ENCODE measurements at regions not wholly inside any gene's neighbourhood (a gene's known extent, or its start where the extent isn't known, plus 50 kb on each side); places are given as distances from the start of the nearest gene placed in this dataset.
"Not testable (repeated sequence)": the region's sequence is repeated elsewhere in the genome, so short reads cannot be mapped to it uniquely, and the experiment has no call there.

DNA sequence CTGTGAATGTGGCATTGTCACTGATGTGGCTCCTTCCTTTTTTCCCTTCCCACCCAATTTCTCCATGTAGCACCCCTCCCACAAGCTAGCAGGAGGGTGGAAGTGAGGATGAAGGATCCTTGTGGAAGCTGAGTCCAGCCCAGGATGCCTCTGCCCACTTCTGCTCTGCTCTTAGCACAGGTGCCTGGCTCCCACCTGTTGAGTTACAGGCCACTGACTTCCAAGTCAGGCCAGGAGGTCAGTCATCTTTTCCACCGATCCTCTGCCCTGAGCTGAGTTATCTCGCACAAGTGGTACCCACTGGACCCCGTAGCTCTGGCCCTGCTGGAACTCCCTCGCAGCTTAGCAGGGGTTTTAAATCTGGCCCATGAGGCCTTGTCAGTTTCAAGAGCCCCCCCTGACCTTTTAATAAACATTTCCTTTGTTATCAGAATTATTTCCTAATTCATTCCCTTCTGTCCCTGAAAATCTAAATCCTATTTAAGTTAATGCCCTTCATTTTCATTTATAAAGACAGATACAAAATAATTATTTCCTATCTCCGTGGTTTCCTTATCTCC lies 125.3 kb upstream of the CADM1 start:
- DNase-seq = no peak

DNA sequence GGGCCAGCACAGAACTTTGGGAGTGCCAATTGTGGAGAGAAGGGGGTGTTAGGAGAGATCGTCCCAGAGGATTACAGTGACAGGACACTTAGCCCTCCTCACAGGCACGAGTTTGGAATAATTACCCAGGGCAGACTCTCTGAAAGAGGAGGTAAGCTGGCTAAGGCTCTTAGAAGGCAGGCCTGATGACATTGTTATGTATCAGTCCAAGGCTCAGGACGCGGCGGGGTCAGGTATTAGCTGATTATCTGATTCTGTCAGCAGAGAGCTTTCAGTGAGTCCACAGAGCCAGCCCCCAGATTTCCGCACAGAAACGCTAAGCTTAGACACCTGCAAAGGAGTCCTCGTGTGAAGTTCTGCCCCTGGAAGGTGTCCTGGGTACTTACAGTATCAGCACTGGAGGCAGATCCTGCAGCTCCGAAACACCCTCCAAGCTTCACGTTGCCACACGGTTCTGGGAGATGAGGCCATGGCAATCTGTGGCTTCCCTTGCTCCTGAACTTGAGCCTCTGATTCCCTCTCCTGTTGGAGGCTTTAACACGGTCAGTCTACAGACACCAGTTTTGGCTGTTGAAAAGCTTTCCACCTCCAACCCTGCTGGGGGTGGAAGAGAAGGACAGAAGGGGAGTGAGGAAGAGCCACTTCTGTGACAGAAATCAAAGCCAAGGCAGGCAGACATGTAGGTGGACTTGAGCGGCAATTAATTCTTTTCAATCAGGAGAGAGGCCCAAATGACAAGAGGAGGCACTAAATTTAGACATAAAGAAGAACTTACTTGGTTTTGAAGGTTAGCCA lies 123.6 kb upstream of the CADM1 start:
- DNase-seq = no peak

DNA sequence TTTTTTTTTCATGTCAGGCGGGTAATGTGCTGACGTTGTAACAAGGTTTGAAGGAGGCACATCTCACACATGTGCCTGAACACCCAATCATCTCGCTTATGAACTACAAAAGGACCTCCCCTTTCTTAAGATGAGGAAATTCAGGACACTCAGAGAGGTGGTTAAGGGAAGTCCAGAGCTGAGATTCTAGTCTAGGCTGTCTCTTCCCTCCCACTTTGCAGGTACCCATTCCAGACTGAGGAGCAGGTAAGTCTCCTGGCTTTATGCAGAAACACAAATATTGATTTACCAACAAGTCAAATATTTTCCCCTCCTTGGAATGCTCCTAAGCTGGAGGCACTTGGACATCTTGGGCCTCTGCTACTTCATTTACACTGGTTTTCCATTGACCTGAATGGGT lies 122.9 kb upstream of the CADM1 start:
- no peak for DNase-seq

DNA sequence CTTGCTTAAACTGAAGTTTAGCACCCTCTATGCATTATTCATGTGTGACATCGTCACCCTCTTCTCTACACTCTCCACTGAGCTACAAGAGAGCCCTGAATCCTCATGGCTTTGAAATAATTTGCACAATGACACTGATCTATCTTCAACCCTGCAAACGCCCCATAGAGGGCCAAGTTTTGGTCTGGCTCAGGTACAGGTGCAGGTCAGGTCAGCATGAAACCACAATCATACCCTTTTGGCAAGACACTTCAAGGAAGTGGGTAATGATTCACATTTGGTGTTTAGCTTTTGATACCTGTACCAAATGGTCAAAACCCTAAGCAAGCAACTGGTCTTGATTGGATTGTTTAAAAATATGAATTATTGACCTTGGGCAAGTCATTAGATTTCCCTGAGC lies 122.2 kb upstream of the CADM1 start:
- DNase-seq = no peak

DNA sequence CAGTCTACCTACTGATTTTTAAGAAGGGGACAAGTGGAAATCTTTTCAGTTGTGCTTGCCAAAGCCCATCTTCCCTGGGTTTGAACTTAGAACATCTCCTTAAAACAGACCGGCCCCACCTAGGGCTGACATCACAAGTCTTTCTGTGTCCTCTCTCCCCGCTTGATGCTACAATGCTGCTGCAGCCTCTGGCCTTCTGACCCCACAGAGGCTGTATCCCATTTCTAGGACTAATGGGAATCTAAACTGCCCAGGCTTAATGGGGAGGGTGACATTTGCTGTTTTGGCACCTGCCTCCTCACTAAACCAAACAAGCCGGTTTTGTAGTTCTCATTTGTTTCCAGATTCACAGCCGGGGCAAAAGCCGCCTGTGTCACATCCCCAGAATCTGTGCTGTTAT lies 121.3 kb upstream of the CADM1 start:
- no peak for DNase-seq

DNA sequence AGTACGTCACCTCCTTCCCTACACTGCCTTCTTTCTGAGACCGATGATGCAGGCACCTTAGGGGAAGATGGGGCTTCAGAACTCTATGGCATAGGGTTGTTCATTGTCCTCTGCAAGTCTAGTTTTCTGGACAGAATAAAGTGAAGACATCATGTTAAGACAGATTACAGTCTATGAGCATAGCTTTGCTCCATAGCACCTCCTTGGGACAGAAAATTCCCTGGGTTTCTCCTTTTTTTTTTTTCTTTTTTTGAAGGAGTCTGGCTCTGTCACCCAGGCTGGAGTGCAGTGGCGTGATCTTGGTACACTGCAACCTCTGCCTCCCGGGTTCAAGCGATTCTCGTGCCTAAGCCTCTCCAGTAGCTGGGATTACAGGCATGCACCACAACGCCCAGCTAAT lies 119.8 kb upstream of the CADM1 start:
- no peak for DNase-seq

DNA sequence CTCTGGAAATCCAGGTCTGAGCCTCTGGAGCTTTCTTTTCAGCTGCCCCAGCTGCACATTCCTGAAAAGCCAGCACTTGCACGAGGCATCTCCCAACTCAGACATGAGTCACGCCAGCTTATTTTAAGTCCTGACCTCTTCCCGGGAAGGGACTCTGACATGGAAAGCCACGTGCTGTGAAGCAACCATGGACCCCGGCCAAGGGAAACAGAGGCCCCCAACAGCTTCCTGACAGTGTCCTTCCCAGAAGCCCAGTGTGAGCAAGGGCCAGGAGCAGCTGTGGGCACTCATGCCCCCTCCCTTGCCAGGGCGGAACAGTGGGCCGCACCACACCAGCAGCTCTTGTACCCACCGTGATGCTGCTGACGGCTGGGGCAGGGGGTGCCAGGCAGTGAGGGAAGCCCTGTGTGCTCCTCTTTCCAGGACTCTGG lies 118.8 kb upstream of the CADM1 start:
- no peak for DNase-seq

DNA sequence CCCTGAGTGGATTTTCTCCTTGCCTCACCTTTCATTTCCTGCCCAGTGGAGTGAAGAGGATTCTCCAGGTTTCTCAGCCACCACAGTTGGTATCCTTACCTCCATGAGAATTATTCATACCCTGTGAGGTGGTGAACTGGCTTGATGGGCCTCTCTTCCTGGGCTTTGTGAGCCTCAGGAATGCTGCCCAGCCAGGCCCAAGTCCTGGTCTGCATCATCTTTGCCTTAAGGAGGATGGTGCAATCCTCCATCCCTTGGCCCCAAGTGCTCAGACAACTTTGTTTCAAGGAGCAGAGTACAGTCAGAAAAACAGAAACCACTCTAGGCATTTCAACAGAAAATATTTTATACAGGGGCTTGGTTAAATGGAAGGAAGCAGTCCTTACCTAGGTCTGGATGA lies 114.2 kb upstream of the CADM1 start:
- DNase-seq = no peak

DNA sequence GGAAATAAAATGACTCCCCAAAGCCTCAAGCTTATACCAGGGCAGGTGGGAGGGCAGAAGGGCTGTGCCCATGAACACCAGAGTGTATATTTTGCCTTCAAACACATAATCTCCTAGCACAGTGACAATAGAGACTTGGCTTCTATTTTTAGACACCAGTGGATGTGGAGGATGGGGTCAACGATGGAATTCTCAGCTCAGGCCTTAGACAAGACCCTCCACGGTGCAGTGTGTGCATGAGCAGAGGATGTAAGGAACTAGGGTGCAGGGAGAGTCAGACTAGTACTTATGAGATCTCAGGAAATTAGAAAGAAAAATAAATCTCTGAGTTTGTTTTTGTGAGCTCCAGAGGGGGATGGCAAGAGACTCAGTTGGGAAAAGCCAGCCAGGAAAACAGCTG lies 113.6 kb upstream of the CADM1 start:
- DNase-seq = no peak

DNA sequence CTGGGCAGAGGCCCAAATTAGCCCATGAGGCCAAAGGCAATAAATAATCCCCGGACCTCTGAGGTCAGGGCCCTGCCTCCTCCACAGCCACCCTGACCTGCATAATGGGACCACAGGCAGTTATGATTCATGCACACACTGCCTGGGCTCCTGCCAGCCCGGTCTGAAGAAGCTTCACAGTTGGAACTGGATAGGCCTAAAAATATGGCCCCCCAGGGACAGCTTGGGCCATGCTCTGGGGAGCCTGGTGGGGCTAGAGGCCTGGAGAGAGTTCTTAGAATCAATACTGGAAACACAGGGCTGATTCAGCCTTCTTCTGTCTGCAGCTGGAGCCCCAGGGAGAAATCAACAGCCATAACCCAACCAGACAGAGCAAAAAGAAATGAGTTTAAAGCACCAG lies 112.8 kb upstream of the CADM1 start:
- DNase-seq = no peak

DNA sequence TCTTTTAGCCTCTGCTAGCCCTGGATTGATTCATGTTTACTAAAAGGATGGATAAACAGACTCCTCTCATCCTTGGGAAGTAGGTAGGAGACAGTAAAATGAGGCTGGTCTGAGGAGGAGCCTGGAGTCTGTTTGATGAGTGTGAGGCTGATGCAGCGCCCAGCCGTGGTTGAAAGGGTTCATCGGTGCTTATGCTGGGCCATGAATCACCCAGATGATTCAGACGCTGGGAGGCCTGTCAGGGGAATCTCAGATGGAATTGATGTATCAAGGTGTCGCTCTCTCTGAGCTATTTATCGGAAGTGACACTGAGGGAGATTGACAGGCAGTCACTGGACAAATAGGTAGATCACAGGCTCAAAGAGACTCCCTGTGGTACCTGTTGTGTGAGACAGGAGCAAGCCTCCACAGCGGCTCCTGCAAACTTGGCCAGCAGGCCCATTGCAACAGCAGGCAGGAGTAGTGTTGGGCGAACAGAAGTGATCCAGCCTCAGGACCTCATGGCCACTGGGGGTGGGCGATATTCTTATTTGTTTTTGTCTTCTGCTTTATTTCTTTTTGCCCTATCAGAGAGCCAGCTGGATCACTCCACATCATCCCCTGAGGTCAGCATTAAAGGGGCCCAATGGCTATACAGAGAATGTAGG lies 109.9 kb upstream of the CADM1 start:
- no peak for DNase-seq

DNA sequence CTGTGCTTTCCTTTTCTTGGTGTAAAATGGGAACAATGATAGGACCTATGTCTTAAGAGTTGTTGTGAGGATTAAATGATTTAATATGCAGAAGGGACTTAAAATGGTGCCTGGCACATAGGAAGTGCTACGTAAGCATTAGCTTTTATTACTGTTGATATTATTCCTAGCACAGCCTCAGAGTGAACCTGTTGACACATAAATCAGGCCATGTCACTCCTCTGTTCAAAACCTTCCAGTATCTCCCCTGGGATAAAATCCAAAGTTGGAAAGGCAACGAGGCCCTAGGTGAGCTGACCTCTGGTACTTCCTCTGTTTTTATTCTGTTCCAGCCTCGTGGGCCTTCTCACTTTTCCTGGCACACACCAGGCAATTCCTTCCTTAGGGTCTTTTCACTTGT lies 108.8 kb upstream of the CADM1 start:
- no peak for DNase-seq

DNA sequence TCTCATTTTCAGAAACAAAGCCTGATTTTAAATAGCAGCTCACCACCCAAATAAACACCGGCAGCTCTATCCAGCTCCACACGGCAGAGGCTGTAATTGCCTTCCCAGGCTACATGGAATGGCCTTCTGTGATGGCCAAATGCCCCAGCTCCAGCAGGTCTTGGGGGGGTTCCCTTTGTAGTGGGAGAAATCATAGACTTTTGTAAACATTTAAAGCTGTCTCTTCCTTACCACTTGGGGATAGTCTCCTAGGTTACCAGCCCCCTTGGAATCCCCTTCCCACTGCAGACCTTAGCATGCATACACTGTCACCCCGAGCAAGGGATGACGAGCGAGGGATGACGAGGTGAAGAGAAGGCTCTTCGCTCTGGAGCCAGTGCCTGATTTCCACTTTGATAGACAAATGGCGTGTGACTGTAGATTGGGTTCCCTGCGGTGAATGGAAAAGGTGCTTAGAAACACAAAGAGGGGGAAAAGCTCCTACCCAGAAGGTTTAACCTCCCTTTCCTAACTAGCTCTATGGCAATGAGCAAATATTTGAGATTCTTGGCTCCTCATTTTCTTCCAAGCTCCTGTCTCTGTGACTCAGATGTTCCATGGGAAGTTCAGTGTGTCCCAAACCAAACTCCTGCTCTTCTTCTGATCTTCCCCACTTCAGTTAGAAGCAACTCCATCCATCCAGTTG lies 108.0 kb upstream of the CADM1 start:
- DNase-seq = no peak

DNA sequence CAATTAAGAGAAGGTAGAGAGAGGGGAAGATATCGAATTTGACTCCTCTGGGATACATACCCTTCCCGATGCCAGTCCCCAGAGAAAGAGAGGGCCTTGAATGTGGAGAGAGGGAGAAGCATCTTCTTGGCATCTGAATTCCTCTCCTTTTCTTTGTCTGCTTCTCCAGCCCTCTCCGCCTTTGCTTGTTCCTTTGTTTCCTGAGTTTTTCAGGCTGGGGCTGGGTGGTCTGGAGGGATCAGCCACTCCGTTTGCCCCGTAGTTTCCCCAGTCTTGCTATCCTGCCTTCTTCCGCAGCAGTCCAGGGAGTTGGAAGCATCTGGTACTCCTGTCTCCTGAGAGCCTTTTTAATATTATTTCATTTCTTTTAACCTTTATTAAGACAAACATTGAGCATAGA lies 107.1 kb upstream of the CADM1 start:
- DNase-seq = no peak

DNA sequence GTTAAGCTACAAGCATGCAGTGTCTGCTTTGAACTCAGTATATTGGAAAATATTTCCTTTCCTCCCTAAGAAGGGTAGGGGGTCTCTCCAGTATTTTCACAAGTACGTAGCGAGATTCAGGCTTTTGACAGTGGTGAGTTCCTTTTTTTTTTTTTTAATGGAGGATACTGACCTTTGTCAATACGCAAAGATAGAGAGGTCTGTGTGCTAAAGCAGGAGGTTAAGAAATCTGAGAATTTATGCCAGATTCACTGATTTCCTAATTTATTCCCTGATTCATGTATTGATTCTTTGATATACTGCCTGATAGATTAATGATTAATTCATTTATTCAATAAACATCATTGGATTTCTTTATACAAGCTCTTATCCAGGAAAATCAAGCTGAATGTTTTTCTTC lies 106.7 kb upstream of the CADM1 start:
- no peak for DNase-seq

DNA sequence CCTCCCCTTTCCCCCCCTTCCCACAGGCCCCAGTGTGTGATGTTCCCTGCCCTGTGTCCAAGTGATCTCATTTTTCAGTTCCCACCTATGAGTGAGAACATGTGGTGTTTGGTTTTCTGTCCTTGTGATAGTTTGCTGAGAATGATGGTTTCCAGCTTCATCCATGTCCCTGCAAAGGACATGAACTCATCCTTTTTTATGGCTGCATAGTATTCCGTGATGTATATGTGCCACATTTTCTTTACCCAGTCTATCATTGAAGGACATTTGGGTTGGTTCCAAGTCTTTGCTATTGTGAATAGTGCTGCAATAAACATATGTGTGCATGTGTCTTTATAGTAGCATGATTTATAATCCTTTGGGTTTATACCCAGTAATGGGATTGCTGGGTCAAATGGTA lies 106.0 kb upstream of the CADM1 start:
- not testable (repeated sequence) for DNase-seq

DNA sequence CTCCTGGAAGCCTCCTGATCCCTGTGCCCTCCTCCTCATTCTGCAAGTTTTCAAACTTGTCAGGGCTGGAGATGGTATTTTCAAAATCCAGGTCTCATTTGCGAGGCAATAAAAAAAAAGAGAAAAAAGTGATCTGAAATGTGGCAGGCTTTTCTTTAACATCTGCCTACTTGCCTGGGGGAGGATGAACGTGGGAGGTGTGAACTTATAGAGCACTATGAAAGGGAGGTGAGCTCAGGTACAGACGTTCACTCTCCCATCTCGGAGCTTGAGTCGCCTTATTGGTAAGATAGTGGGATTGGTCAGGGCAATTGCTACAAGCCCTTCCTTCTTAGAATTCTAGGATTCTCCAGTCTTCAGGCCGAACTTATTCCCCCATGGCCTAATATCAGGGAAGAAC lies 104.8 kb upstream of the CADM1 start:
- DNase-seq = no peak

DNA sequence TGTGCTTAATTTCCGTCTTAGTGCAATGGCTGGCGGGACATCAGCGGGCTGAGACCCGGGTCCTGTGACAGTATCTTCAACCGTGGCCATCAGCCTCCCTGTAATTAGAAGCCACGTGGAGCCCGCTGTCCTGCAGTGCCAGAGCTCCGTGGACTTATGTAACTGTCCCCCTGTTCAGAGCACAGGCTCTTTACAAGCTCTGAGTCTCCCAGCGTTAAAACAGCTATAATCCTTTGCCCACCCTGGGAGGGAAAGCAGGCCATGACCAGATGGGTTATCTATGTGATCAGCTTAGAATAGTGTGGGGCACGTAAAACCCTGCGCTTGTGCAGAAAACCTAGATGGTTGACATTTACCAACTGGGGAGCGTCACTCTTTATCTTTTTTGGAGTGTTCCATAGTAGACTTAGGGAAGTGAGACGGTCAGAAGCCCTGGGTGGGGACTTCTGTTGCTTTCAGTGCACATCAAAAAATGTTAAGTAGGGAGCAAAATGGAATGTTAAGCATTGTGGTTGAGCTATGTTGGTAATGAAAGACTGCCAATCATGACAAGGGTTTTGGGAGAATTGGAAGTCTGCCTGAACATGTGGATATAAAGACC lies 103.5 kb upstream of the CADM1 start:
- DNase-seq = no peak

DNA sequence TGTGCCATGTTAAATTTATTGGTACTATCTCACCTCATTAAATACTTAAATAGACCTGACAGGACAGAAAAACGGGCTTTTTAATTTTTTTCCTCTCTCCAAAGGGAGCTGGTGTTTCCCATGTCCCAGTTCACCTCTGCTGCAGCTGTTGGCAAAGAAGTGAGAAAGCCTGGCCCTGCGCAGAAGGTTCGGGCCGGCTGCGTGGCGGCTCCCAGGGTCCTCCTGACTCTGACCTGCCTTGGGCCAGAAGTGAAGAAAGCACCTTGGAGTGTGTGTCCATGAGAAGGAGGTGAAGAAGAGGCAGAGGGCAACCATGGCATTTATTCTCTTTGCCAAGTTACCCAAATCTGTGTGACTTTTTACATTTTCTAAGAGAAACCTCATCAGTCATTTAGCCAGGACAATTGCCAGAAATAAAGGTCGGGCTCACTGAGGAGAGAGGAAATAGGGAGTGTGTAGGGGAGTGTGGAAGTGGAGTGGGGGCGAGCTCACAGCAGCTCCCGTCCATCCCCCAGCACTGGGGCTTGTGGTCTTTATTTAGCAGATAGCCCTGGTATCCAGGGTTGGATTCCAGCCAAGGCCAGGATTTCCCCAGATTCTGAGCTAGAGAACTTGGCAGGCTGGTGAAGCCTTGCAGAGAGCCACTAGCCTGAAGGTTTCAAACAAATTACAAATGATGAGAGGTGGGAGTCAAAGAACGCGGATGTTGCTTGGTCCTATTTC lies 102.4 kb upstream of the CADM1 start:
- no peak for DNase-seq

DNA sequence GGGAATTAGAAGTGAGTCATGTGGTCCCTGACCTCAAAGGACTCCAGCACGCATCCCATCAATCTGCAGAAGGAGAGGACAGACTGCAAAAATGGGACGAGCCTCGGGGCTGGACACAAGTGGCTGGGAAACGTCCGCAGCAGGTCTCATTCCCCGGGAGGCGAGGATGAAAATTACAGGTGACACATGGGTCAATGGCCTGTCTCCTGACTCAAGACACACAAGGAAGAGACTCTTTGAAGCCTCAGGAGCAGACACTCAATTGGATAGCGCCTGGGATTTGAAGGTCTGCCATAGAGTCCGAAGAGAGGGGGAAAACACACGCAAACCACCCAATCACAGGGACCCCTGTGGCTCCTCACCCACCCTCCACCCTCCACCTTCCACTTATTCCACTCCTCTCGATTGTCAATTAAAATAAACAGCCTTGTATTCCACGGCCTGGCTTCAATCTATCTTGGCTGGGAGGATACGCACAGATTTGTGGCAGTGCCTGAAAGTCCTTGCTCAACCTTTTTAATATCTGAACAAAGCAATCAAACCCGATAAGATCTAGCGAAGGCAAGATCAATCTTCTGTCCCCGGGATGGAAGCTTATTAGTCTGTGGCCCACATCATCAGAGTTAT lies 101.8 kb upstream of the CADM1 start:
- DNase-seq = no peak

DNA sequence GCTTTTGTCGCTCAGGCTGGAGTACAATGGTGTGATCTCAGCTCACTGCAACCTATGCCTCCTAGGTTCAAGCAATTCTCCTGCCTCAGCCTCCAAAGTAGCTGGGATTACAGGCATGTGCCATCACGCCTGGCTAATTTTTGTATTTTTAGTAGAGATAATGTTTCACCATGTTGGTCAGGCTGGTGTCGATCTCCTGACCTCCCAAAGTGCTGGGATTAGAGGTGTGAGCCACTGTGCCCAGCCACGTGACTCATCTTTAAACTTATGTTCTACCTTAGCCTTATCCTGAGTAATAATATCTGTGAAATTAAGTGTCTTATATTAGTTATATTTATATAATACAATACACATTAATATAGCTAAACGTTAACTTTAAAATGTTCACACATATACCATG lies 101.2 kb upstream of the CADM1 start:
- DNase-seq = not testable (repeated sequence)

DNA sequence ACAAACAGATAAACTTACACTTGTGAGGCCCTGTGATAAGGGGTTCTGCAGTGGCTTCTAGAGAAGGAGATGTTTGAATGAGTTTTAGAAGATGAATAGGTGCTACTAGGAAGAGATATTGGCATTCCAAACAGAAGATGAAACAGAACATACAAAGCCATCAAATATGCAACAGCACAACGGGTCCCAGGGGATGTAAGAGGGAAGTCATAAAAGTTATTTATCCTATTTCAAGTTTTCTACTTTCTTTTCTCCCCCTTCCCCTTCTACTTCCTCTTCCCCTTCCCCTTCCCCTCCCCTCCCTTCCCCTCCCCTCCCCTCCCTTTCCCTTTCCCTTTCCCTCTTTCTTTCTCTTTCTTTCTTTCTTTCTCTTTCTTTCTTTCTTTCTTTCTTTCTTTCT lies 94.9 kb upstream of the CADM1 start:
- DNase-seq = no peak
